GM10266 (cell line): ENCODE measurements at regions not wholly inside any gene's neighbourhood (a gene's known extent, or its start where the extent isn't known, plus 50 kb on each side); places are given as distances from the start of the nearest gene placed in this dataset.

Experiments
- DNase-seq: peaks from one replicate; pipeline ENCODE4 v3.0.0; 2012; ENCODE audit errors: extremely low spot score
- TF ChIP-seq, protein P1 (sequence below): IDR thresholded peaks from 2 replicates; pipeline ENCODE4 v1.5.1; 2012; ENCODE audit warnings: mild to moderate bottlenecking, low read depth; ENCODE audit not compliant: control insufficient read depth, insufficient read depth; ENCODE audit errors: missing control alignments

- TF ChIP-seq, protein P1, sequence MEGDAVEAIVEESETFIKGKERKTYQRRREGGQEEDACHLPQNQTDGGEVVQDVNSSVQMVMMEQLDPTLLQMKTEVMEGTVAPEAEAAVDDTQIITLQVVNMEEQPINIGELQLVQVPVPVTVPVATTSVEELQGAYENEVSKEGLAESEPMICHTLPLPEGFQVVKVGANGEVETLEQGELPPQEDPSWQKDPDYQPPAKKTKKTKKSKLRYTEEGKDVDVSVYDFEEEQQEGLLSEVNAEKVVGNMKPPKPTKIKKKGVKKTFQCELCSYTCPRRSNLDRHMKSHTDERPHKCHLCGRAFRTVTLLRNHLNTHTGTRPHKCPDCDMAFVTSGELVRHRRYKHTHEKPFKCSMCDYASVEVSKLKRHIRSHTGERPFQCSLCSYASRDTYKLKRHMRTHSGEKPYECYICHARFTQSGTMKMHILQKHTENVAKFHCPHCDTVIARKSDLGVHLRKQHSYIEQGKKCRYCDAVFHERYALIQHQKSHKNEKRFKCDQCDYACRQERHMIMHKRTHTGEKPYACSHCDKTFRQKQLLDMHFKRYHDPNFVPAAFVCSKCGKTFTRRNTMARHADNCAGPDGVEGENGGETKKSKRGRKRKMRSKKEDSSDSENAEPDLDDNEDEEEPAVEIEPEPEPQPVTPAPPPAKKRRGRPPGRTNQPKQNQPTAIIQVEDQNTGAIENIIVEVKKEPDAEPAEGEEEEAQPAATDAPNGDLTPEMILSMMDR = no peak
- no peak for DNase-seq
Observed at GRCh38 chr3:103341078-103341606, 906.3 kb downstream of the ZPLD1 start.

DNA sequence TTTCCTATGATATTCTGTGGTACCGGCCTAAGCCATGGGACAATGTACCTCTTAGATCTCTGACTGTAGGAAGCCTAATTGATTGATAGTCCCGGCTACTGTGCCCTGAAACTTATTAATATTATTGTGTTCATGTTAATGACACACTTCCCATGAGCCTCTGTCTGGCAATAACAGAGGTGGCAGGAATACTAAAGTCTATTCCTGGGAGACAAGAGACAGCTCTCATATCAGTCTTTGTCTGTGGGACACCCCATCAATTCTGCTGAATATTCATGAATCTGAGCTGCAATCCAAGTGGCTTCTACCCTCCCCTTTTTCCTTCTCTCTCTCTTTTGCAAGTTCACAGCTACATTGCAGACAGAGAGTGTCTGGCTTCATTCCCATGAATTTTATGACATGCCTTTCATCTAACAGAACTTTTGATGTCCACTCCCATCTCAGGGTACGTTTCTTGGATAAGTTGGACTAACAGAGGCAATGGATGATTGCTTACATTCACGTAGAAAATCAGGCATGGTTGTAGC is 907.5 kb downstream of the ZPLD1 start:
- TF ChIP-seq, protein P1 = no peak
- no peak for DNase-seq

GRCh38 chr3:103349760-103350159 is 914.9 kb downstream of the ZPLD1 start:
- TF ChIP-seq, protein P1 = no peak
- no peak for DNase-seq

DNA sequence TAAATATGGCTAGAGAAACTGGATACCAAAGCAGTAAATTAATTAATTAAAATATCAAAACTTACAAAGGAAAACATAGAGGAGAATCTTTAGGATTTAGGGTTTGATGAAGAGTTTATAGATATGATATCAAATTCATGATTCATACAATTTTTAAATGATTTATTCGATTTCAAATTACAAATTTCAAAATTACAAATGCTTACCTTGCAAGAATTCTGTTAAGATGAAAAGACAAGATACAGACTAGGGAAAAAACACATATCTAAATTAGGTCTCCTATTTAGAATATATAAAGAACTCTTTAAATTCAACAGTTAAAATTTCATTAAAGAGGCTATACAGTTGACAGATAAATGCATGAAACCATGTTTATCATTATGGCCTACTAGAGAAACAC is 930.7 kb downstream of the ZPLD1 start:
- TF ChIP-seq, protein P1 = no peak
- DNase-seq = no peak

DNA sequence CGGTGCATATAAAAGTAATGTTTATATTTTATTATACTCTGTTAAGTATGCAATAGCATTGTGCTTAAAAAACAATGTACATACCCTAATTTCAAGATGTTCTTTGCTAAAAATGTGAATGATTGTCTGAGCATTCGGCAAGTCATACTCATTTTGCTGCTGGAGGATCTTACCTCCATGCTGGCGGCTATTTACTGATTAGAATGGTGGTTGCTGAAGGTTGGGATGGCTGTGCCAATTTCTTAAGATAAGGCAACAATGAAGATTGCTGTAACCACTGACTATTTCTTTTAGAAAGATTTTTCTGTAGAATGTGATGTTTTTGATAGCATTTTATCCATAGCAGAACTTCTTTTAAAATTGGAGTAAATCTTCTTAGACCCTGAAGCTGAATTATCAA is 932.7 kb downstream of the ZPLD1 start:
- TF ChIP-seq, protein P1 = no peak
- DNase-seq = no peak

DNA sequence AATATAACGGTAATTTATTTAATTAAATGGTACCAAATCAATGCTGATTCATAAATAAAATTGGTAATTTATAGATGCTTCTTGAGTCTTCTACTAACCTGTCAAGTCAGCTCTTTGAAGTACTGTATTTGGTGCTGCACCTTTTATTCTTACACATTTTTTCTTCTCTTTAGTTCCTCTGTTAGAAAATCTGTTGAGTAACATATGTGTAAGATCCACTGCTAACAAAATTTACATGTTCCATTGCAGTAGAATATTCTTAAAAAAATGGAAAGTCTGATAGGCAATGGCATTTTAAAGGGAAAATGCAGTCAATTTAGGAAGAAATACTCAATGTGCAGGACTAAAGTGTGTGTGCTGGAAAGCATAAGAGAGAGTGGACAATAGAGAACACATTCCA is 936.6 kb downstream of the ZPLD1 start:
- TF ChIP-seq, protein P1 = no peak
- no peak for DNase-seq

DNA sequence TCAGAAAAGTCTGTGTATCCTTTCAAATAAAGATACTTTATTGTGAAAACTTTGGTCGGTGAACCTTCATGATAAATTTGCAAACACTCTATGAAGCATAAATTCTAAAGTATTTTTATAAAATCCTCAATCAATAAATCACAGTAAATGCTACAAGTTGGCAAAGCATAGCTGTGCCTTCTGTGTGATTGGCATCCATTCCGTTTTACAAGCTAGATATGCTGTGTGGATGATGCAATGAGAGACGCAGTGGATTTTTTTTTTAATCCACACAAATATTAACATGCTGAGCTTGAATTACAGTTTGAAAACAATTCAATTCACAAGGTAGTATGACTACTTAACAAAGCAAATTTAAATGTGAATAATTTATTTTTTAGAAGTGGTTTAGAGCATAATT is 937.2 kb downstream of the ZPLD1 start:
- no peak for DNase-seq
- TF ChIP-seq, protein P1 = no peak
